ENCODE measurements at regions not wholly inside any gene's neighbourhood (a gene's known extent, or its start where the extent isn't known, plus 50 kb on each side); places are given as distances from the start of the nearest gene placed in this dataset.

GRCh38 chr3:124520970-124521369, 209.3 kb upstream of the UMPS start:
- TF ChIP-seq CTCF (IDR thresholded peaks at IDR 0.05; ENCODE audit: insufficient read depth, low read length, poor library complexity, severe bottlenecking): no peak
- no peak for TF ChIP-seq EZH2phosphoT487 (conservative IDR thresholded peaks at IDR 0.05; ENCODE audit: low read length)

Data from SU-DHL-6 (cell line).